NCI-H187 treated with DMSO at 0.1 percent for 48 hours (cell line): ENCODE measurements at regions not wholly inside any gene's neighbourhood (a gene's known extent, or its start where the extent isn't known, plus 50 kb on each side); places are given as distances from the start of the nearest gene placed in this dataset.

Experiments used
- DNase-seq: peaks from one replicate; lab custom pipeline; 2025; lab: John Stamatoyannopoulos, UW

DNA sequence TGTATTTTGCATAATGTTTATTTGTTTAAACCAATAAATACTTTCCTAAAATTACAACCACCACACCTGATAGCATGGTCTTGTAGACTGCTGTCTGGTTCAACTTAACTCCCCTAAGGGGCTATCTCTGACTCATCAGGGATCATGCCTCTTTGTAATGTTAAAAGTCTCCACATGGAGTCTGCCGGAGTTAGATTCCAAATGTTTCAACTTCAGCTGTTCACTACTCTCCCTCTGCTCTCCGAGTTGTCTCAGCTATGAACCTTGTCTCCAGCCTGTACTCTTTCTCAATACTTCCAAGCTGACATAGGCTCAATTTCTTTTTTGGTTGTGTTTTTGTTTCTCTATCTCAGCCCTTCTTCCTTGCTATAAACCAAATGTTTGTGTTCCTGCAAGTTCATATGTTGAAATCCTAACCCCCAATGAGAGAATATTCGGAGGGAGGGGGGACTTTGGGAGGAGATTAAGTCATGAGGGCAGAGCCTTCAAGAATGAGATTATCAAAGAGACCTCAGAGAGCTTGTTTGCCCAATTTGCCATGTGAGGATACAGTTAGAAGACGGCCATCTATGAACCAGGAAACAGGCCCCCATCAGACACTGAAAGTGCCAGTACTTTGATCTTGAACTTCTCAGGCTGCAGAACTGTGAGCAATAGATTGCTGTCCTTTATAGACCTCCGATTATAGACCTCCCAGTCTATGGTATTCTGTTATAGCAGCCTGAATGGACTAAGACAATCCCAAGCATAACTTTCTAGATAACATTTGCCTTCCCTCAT, 858.2 kb downstream of the VRK1 start:
- no peak for DNase-seq

DNA sequence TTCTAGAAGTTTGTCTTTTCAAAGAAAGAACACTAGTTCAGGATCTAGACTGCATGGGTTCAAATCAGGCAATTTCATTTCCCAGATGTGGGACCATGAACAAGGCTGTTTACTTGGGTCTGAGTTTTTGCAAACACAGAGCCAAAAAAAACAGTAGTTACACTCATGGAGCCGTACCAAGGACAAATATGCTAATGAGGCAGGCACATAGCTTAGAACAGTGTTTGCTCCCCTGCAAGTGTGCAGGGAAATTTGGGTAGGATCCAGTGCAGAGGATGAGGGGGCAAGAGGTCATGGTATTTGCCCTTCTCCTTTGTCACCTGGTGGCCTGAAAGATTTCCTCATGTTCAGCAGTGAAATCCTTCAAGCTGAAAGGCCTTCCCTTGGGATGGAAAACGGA, 860.4 kb downstream of the VRK1 start:
- no peak for DNase-seq

DNA sequence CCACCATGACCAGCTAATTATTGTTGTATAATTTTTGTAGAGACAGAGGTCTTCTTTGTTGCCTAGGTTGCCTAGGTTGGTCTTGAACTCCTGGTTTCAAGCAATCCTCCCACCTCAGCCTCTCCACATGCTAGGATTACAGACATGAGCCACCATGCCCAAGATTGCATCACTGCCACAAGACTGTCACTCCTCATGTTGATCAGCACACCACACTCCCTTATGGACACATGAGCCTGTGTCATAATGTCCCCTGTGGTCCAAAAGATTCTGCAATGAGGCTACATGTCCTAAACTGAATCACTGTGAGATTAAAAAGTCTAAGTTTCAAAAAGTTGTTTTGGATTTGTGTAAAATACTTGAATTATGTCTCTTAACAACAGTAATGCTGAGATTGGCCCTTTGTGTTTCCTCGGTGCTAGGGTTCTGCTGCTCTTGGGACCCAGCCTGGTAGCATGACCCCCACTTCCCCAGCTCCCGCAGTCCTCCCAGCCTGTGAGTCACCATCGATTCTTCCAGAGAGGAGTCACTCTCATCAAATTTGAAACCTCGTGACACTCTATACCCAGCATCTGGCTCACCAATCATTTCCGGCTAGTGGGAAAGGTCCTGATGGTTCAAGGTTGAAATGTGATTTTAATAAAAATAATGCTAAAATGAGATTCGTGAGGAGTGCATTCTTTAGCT, 890.9 kb downstream of the VRK1 start:
- no peak for DNase-seq

DNA sequence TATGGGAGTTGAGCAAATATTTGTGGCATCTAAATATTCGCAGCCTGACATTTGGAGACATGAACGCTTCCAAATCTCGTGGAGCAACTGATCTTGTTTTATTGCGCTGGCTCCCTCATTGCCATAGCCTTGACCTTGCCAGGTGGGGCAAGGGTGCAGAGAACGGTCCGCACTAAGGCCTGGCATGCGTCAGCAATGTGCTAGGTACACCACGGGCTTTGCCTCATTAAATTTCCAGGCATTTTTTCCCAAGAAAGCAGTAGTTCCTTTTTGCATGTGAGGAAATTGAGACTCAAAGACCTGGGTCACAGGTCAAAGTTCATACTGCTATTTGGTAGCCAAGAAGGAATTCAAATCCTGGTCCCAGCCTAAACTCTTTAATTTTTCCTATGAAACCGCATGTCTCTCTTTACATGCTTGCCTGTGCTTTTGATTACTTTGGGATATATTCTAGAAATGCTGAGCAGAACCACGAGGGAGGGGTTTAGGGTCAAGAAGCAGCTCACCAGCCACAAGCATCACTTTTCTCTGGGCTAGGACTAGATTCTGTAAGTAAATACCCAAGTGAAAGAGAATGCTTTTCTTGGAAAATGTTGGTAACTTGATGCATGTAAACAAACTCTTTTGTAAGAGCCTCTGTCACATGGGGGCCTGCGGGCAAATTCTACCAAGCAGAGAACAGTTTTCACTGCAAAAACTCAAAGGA, 891.6 kb downstream of the VRK1 start:
- DNase-seq: no peak

DNA sequence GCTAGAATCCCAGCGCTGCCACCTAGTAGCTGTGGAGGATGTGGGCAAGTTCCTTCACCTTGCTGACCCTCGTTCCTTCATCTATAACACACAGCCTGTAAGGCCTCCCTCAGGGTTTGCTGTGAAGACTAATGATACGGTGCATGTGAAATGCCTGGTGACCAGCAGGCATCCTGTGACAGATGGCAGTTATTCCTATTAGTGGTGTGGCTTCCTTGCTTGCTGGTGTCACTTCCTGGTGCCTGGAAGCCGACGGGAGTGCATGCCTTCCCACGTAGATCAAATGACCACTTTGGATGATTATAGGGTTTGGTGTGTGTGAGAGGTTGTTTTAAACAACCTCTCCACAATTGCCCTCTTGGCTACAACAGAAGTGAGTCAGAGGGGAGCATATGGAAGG, 894.9 kb downstream of the VRK1 start:
- no peak for DNase-seq

DNA sequence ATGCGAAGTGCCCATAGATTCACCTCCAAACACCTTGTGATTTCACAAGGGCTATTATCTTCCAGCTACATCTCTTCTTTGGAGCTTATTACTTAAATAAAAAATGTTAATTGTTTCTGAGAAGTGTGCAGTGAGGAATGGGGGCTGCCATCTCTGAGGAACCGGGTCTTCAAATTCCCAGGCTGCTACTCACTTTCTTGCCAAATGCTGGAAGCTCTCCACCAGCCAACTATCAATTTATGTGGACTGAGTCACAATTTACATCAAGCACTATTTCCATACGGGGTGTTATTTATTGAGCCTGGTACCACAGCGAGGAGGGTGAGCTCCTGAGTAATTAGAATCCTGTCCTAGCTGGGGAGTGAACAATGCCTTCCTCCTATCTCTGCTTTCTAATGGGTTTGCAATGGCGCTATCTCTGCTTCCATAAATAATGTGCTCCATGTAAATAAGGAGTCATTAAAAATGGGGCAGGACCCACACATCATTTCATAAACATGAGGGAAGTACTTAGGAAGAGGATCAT, 898.3 kb downstream of the VRK1 start:
- DNase-seq: no peak

DNA sequence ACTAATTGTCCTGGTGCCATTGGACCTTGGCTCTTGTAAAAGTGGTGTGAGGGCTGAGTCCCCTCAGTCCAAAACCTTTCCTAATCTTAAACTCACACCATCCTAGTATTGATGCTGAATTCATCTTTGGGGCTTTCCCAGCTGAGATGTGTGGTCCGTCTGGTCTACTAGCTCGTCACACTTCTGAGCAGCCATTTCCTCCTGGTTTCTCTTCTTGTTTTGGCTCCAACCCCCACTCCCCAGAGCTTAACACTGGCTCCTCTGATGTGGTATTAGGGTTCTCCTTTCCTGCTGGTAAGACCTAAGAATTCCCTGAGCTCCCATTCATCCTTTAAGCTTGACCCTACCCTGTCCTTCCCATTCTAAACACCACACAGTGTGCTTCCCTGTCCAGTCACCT, 900.6 kb downstream of the VRK1 start:
- DNase-seq: no peak

DNA sequence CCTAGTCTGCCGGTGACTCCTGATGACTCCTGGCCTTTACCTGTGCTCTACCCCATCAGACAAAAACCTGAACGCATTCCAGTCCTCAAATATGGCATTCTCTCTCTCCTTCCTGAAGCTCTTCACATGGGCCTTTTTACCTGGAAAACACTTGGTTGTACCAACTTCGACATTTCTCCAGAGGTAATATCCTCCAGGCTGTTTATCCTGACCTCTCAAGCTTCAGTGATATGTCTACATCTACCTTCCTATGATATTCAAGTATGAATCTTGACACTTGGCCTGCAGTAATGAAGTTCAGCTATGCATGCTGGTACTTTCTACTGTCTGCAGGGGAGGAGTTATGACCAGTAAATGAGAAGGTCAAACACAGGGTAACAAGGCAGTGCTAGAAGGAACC, 901.8 kb downstream of the VRK1 start:
- DNase-seq: no peak

DNA sequence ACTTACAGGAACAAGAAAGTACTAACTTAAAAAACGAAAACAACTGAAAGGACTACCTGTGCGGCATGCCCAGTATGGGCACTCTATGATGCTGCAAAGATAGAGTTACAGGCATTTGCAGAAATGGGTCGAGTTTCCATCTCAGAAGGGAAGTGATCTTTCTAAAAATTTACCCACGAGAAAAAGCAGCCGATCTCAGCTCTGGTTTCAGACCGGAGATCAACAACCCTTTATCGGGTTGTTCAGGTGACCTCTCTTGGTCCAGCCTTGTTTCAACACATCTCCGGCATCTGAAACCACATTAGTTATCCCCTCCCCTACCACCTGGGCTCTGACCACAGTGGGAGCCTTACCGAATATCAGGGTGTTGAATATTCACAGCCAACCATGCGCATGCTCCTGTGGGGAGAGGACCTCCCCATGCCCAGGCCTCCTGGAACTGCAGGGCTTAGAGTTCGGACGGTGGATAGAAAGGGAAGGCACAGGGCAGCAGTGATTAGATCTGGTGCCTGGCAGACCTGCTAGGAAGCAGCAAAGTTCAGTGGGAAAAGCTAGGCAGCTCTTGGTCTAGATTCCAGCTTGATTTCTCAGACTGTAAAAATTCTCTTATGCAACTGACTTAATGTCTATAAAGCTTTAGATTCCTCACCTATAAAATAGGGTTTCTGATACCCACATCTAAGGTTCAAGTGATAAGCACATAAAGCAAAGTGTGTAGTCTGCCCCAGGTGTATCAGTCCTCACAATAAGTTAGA, 906.0 kb downstream of the VRK1 start:
- no peak for DNase-seq

DNA sequence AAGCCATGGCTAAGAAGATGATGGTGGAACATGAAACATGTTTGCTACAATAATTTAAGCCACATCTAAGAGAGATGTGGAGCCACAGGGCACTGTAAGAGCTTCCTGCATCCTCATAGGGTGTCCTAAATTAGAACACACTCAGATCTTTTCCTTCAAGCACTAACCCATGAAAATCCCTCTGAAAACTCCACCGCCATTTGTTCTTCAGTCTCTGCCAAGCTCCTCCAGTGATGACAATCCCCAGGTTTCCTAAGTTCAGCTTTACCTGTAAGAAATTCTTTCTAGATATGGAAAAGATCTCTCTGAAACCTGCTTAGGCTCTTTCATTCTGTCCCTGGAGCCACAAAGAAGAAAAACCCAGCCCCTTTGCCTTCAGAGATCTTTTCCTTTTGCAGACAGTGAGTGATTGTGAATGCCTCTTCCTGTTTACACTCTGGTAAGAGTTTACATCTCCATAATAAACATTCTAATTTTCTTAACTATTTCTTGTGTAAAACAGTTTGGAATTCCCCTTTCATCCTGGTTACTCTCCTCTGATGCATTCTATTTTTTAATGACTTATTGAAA, 907.2 kb downstream of the VRK1 start:
- no peak for DNase-seq

DNA sequence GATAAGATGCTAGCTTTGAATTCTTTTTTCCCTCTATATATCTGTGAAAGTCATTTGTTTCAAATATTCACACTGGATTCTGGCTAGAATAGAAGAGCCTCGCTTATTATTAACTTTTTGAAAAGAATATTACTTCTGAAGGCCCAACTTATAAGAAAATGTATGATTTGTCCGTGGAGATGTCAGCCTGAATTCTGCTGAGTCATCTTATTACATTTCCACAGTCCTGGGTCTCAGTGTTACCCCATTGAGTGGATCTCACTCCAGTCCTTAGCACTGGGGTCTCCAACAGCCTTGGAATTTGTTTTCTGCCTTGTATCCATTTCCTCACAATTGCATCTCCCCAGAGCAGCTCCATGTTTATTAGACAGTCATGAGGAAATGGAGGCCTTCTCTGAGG, 907.9 kb downstream of the VRK1 start:
- DNase-seq: no peak

DNA sequence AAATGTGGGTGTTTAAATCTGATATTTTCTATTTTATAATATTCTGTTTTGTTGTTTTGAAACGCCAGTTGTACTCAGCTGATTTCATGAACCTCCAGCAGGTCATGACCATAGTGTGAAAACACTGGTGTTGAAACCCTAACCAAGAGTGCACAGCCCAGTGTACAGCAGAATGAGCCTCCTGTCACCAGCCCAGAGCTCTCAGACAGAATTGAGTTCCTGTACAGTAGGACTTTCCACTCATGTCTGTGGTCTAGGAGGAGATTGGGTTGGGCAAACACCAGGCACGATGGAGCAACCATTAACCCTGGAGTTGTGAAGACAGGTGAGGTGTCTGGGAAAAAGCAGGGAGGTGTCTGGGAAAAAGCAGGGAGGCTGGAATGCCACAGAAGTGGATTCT, 908.8 kb downstream of the VRK1 start:
- no peak for DNase-seq

DNA sequence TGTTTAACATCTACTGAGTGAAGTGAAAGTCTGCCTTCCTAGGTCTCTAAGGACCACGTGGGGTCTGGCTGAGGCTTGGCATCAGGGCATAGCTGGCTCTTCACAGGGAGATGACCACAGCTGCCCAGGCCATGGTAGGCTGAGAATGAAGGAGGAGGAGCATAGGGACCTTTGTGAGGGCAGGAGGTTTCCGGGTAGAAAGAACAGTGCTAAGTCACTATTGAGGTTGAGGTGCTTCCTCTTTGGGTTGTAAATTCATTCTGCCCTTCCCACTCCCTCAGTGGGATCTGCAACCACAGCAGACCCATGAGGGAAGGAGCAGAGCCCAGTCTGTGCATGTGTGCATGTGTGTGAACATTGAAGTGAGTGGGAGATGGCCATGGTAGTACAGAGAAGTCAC, 909.6 kb downstream of the VRK1 start:
- DNase-seq: no peak

DNA sequence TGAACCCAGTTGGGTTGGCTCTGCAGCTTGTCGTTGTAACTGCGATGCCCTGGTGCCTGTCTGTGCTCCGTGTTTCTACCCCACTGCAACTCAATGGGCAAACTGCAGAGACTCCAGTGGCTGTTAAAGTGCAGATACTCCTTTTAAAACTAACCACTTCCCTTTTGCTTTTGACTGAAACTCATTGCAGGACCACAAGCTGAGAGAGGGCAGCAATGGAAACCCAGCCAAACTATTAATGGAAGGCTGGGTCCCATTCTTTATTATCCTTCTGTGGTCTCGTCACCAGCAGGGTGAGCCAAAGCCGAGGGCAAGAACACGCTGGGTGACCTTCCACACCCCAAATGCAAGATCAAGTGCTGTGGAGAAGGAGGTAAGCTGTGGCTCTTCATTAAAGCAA, 910.4 kb downstream of the VRK1 start:
- no peak for DNase-seq

DNA sequence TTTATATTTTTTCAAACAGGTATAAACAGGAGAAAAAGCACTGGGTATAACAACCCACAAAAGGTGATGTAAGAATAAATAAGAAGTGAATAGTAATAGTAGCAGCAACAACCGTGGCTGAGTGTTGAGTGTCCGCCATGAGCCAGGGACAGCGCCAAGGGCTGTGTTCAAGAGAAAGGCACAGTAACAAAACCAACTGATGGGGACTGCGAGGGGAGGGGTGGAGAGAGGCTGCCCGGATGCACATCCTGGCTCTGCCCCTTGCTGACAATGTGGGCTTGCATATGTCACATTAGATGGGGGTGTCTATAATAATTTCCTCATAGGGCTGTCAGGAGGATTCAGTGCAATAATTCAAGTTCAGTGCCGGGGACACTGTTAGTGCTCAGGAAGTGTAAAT, 912.4 kb downstream of the VRK1 start:
- DNase-seq: no peak

DNA sequence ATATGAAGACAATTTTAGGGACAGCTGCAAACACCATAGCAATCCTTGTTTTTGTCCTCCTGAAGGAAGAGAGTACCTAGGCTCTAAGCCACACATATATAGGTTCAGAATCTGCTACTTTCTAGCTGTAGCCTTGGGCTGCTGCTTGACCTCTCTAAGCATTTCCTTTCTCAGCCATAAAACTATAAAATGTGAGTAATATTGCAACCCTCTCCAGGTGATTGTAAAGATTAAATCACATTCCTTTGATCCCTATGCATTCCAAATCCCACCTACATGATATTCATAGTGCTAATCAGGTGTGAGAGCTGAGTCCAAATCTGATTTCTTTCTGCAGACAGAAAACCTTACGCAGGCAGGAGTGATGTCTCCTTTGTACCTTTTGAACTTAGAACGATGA, 913.5 kb downstream of the VRK1 start:
- no peak for DNase-seq

DNA sequence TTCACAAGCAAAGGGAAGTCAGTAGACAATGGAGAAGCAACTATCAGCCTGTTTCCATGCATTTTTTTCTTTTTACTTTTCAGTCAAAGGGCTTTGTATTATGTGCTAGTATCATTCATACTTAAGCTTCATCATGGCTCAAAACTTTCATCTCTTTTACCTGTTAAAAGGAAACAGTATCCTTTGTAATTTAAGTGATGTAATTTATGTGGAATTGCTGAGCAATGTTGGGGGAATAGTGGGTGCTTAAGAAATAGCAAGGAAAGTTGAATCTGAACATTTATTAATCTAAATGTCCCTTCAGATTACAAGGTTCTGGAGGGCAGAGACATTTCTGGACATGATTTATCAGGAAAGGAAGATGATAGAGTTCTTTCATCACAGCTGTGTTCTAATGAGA, 915.3 kb downstream of the VRK1 start:
- DNase-seq: no peak

DNA sequence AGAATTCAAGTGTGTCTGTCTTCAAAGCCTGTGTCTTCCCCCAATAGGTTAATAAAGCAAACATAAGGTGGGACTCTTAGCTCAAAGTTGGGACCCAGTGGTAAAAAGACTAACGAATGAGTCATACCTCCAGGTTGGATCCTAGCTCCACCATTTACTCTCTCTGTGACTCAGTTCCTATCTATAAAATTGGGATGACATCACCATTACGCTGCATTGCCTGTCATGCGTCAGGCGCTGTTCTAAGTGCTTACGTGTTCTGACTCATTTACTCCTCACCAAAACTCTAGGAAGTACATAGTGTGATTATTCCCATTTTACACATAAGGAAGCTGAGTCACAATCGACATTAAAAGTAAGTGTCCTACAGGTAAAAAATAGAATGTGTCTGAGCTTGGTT, 915.8 kb downstream of the VRK1 start:
- no peak for DNase-seq

DNA sequence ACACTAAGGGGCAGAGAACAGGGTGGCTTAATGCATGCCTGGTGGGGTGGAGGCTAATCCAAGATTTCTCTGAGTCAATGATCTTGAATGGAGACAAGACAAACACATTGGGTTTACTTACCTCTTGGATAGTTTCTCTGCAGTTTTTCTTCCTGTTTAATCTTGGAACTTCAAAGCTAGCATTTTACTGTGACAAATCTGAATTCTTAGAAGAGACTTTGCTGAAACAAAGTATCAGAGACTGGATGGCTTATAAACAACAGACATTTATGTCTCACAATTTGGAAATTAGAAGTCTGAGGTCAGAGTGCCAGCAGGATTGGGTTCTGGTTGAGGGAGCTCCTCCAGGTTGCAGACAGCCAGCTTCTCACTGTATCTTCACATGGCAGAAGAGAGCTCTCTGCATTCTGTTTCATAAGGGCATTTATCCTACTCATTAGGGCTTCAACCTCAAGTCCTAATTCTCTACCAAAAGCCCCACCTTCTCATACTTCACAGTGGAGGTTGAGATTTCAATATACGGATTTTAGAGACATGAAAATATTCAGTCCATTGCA, 921.8 kb downstream of the VRK1 start:
- no peak for DNase-seq

DNA sequence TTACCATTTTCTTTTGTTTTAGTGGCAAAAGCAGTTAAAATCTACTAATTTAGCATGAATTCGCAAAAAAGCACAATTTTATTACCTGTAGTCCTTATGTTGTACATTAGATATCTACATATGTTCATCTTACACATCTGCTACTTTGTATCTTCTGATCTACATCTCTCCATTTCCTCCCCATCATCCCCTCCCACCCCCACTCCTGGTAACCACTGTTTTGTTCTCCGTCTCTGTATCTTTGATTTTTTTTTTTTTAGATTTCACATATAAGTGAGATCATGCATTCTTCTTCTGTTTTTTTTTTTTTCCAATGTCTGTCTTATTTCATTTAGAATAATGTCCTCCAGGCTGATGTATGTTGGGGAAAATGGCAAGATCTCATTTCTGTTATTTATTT, 922.7 kb downstream of the VRK1 start:
- no peak for DNase-seq

DNA sequence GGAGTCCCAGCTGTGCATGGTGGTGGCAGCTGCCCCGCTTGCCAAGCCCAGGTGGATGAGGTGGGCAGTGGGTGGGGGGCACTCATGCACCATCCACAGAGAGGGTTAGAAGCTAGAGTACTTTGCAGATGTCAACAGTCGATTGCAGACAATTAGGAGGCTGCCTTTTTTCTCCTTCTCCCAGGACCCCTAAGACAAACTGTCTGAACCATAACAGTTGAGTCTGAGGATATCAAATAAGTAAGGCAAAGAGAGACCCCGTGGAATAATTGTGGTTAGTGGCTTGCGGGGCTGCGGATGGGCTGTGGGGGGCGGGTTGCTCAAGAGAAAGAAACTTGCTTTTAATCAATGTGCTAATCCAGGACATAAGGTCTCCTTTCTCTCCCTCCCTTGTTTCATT, 926.2 kb downstream of the VRK1 start:
- no peak for DNase-seq

DNA sequence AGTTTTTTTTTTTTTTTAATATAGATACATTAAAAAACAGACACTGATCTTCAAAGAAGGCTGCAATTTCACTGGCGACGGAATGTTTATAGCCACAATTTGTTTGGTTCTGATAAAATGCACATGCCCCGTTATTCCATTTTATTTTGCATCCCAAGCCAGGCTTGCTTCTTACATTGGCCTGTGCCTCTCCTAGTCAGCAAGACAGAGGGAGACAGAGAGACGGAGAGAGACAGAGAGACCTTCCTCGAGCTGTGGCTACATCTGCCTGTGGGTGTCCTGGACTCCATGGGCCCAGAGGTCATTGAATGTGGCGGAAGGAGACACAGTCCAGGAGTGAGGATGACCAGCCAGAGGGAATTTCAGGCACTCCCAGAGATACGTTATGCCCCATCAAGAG, 926.6 kb downstream of the VRK1 start:
- DNase-seq: no peak
